ENCODE measurements at regions not wholly inside any gene's neighbourhood (a gene's known extent, or its start where the extent isn't known, plus 50 kb on each side); places are given as distances from the start of the nearest gene placed in this dataset.

DNA sequence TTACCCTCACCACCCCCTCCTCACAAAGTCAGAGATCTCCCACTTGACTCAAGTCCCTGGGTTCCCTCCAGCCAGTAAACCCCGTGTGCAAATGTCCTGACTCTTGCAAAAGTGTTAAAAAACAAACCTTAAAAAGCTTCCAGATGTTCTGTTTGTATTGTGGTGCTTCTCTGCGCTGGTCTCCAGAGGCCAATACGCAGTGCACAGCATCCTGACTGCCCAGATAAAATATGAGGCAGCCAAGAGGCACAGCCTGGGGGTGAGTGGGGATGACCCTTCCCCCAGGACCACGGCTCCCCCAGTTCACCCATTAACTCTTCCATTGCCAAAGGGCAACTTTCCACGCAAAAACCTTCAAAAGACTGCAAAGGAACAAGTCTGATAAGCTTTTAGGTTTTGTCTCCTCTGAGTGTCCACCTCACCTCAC lies 291.8 kb downstream of the SOX9 start:
- TF ChIP-seq USF1 (CRISPR knock-in tag; IDR thresholded peaks at IDR 0.05) (no peak), CBFB (CRISPR knock-in tag; IDR thresholded peaks at IDR 0.05; ENCODE audit: low read depth) (no peak), RELA (CRISPR knock-in tag; IDR thresholded peaks at IDR 0.05; ENCODE audit: borderline replicate concordance) (no peak), NFE2L1 (CRISPR knock-in tag; IDR thresholded peaks at IDR 0.05) (no peak), ZBTB21 (CRISPR knock-in tag; IDR thresholded peaks at IDR 0.05; ENCODE audit: borderline replicate concordance) (no peak)
- TF ChIP-seq, protein P1, sequence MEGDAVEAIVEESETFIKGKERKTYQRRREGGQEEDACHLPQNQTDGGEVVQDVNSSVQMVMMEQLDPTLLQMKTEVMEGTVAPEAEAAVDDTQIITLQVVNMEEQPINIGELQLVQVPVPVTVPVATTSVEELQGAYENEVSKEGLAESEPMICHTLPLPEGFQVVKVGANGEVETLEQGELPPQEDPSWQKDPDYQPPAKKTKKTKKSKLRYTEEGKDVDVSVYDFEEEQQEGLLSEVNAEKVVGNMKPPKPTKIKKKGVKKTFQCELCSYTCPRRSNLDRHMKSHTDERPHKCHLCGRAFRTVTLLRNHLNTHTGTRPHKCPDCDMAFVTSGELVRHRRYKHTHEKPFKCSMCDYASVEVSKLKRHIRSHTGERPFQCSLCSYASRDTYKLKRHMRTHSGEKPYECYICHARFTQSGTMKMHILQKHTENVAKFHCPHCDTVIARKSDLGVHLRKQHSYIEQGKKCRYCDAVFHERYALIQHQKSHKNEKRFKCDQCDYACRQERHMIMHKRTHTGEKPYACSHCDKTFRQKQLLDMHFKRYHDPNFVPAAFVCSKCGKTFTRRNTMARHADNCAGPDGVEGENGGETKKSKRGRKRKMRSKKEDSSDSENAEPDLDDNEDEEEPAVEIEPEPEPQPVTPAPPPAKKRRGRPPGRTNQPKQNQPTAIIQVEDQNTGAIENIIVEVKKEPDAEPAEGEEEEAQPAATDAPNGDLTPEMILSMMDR (IDR thresholded peaks at IDR 0.05): no peak
- TF ChIP-seq, protein P2, sequence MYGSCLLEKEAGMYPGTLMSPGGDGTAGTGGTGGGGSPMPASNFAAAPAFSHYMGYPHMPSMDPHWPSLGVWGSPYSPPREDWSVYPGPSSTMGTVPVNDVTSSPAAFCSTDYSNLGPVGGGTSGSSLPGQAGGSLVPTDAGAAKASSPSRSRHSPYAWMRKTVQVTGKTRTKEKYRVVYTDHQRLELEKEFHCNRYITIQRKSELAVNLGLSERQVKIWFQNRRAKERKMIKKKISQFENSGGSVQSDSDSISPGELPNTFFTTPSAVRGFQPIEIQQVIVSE (CRISPR knock-in tag; IDR thresholded peaks at IDR 0.05; ENCODE audit: borderline replicate concordance): no peak

All from WTC11 (cell line).